ENCODE measurements at regions not wholly inside any gene's neighbourhood (a gene's known extent, or its start where the extent isn't known, plus 50 kb on each side); places are given as distances from the start of the nearest gene placed in this dataset.

GRCh38 chr1:87218618-87219017, 110.1 kb upstream of the LMO4 start:
- no peak for ATAC-seq
- POLR2A ChIA-PET = no interaction called here
- Histone ChIP-seq H3K79me2 (ENCODE audit: control insufficient read depth, insufficient read depth, low read length) (no peaks in the 10 kb centered on the region), H3K4me1 (replicated peaks in 1 of 2; ENCODE audit: control insufficient read depth in 2 of 2, insufficient read depth in 2 of 2, low read length in 2 of 2) (no peaks in the 10 kb centered on the region), H3K9me3 (replicated peaks; ENCODE audit: control insufficient read depth, insufficient read depth, low read depth, low read length) (no peaks in the 10 kb centered on the region), H3K27me3 (ENCODE audit: control insufficient read depth in 2 of 2, insufficient read depth in 2 of 2, low read length in 2 of 2) (no peaks in the 10 kb centered on the region), H2AFZ (ENCODE audit: low read depth, low read length) (no peak overlapping the region), H3K9me1 (ENCODE audit: control insufficient read depth, insufficient read depth, low read length) (no peaks in the 10 kb centered on the region), H4K20me1 (replicated peaks; ENCODE audit: control insufficient read depth, insufficient read depth, low read length) (no peaks in the 10 kb centered on the region), H3K4me2 (ENCODE audit: insufficient read depth, low read length) (no peak overlapping the region), H3K36me3 (ENCODE audit: control insufficient read depth, insufficient read depth, low read length) (no peaks in the 10 kb centered on the region), H3K9ac (ENCODE audit: insufficient read depth in 1 of 2, low read depth in 2 of 2, low read length in 2 of 2) (no peak overlapping the region), H3K27ac (ENCODE audit: extremely low read depth, low read depth, low read length) (no peak overlapping the region), H3K4me3 (no peak overlapping the region)
- CTCF ChIA-PET (ENCODE audit: low intra/inter-chr PET ratio) = no interaction called here
- no peak for TF ChIP-seq NR2C2 (CRISPR knock-in tag; IDR thresholded peaks at IDR 0.05)
- TF ChIP-seq NR2C2 (tag; IDR thresholded peaks at IDR 0.05) = no peak
- TF ChIP-seq, protein P1, sequence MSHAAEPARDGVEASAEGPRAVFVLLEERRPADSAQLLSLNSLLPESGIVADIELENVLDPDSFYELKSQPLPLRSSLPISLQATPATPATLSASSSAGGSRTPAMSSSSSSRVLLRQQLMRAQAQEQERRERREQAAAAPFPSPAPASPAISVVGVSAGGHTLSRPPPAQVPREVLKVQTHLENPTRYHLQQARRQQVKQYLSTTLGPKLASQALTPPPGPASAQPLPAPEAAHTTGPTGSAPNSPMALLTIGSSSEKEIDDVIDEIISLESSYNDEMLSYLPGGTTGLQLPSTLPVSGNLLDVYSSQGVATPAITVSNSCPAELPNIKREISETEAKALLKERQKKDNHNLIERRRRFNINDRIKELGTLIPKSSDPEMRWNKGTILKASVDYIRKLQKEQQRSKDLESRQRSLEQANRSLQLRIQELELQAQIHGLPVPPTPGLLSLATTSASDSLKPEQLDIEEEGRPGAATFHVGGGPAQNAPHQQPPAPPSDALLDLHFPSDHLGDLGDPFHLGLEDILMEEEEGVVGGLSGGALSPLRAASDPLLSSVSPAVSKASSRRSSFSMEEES (CRISPR knock-in tag; IDR thresholded peaks at IDR 0.05) = peak; percentile 35; the same call in 1 of the 2 replicates
- no peak for TF ChIP-seq ZBTB11 (CRISPR knock-in tag; IDR thresholded peaks at IDR 0.05)
- no peak for TF ChIP-seq ZNF212 (CRISPR knock-in tag; IDR thresholded peaks at IDR 0.05)
- no peak for TF ChIP-seq STAT5B (CRISPR knock-in tag; IDR thresholded peaks at IDR 0.05)
- no peak for TF ChIP-seq MAFF (IDR thresholded peaks at IDR 0.05; ENCODE audit: low read length)
- no peak for TF ChIP-seq ZNF347 (CRISPR knock-in tag; IDR thresholded peaks at IDR 0.05; ENCODE audit: low read depth)
- intact Hi-C loops (cut with micrococcal nuclease) (no loop called here), in situ Hi-C loops (cut with MboI) (no loop called here)
- FAIRE-seq = no peak
- WGBS (ENCODE audit: insufficient coverage, low coverage, missing lambda C conversion rate) = 0% methylated on average over 2 of the region's 2 CpGs
- BruUV-seq (replicated peaks) = no TSS peak
- DNase-seq (ENCODE audit: extremely low read depth in 1 of 4, low spot score in 3 of 4) = no peak
